IMR-90 (cell line): ENCODE measurements at regions not wholly inside any gene's neighbourhood (a gene's known extent, or its start where the extent isn't known, plus 50 kb on each side); places are given as distances from the start of the nearest gene placed in this dataset.

ENCODE experiments used
- ATAC-seq: fragments of 200-7000 bp; cut with Tn5 transposase; 2 replicates; pipeline ENCODE4 v1.9.1; 2020; ENCODE audit warnings: low read depth, mild to moderate bottlenecking, moderate library complexity
- BruUV-seq: library from RNA; stranded (reverse); fragments of 400-500 nt; replicated peaks from 2 replicates; lab custom pipeline; 2021; lab: Mats Ljungman, UMichigan
- CTCF ChIA-PET: fragments of 300-600 bp; formaldehyde crosslinking; extraction: SDS; loops from one replicate; lab custom pipeline; 2021; ENCODE audit warnings: antibody characterized with exemption; lab: Yijun Ruan, JAX
- POLR2A ChIA-PET: fragments of 300-600 bp; sonication (Branson Sonifier 250); formaldehyde crosslinking; loops from one replicate; lab custom pipeline; 2022; ENCODE audit warnings: antibody characterized with exemption; ENCODE audit not compliant: unreplicated experiment; lab: Charles Lee
- DNase-seq: peaks from one replicate; pipeline ENCODE4 v3.0.0; 2013
- H2AFZ ChIP-seq: replicated peaks from 2 replicates; pipeline ENCODE3; 2013; ENCODE audit warnings: low read length, mild to moderate bottlenecking; ENCODE audit not compliant: poor library complexity
- H2AK5ac ChIP-seq: 2 replicates; pipeline ENCODE4 v1.6.1; 2013; ENCODE audit warnings: low read depth, low read length, inconsistent platforms
- H2AK9ac ChIP-seq: replicated peaks from 2 replicates; pipeline ENCODE3; 2013; ENCODE audit warnings: mild to moderate bottlenecking, low read depth, low read length, moderate library complexity; ENCODE audit not compliant: poor library complexity
- H2BK120ac ChIP-seq: 2 replicates; pipeline ENCODE4 v1.6.1; 2013; ENCODE audit warnings: low read depth, low read length, inconsistent platforms
- H2BK15ac ChIP-seq: 3 replicates; pipeline ENCODE4 v1.6.1; 2013; ENCODE audit warnings: low read depth, low read length, inconsistent platforms
- H2BK20ac ChIP-seq: 2 replicates; pipeline ENCODE4 v1.6.1; 2013; ENCODE audit warnings: low read depth, mild to moderate bottlenecking, inconsistent platforms, low read length, moderate library complexity
- H2BK5ac ChIP-seq: 2 replicates; pipeline ENCODE4 v1.6.1; 2013; ENCODE audit warnings: mild to moderate bottlenecking, low read depth, low read length, inconsistent platforms; ENCODE audit not compliant: poor library complexity, severe bottlenecking
- H3K14ac ChIP-seq: replicated peaks from 2 replicates; pipeline ENCODE4 v1.6.1; 2013; ENCODE audit warnings: low read depth, low read length, inconsistent platforms
- H3K18ac ChIP-seq: 2 replicates; pipeline ENCODE4 v1.6.1; 2013; ENCODE audit warnings: low read depth, low read length, control low read depth
- H3K23ac ChIP-seq: 2 replicates; pipeline ENCODE4 v1.6.1; 2013; ENCODE audit warnings: low read depth, low read length, inconsistent platforms
- H3K27ac ChIP-seq: 2 replicates; pipeline ENCODE4 v1.5.1; 2013; ENCODE audit warnings: mild to moderate bottlenecking, control low read depth, low read length; ENCODE audit not compliant: insufficient read depth
- H3K27me3 ChIP-seq: 2 replicates; pipeline ENCODE4 v1.6.1; 2013; ENCODE audit warnings: low read length; ENCODE audit not compliant: control insufficient read depth, insufficient read depth
- H3K36me3 ChIP-seq: 2 replicates; pipeline ENCODE4 v1.6.1; 2013; ENCODE audit warnings: low read length, mixed read lengths; ENCODE audit not compliant: control insufficient read depth, insufficient read depth
- H3K4ac ChIP-seq: 2 replicates; pipeline ENCODE4 v1.6.1; 2013; ENCODE audit warnings: low read depth, low read length, inconsistent platforms
- H3K4me1 ChIP-seq: 2 replicates; pipeline ENCODE4 v1.6.1; 2013; ENCODE audit warnings: low read length, mixed read lengths; ENCODE audit not compliant: control insufficient read depth, insufficient read depth
- H3K4me2 ChIP-seq: 2 replicates; pipeline ENCODE4 v1.6.1; 2013; ENCODE audit warnings: low read depth, mild to moderate bottlenecking, control low read depth, low read length, moderate library complexity
- H3K4me3 ChIP-seq: 2 replicates; pipeline ENCODE4 v1.5.1; 2013; ENCODE audit warnings: low read depth, mild to moderate bottlenecking, control low read depth, low read length, moderate library complexity; ENCODE audit not compliant: insufficient read depth
- H3K56ac ChIP-seq: 2 replicates; pipeline ENCODE4 v1.6.1; 2013; ENCODE audit warnings: low read length, inconsistent platforms; ENCODE audit not compliant: insufficient read depth; ENCODE audit errors: extremely low read depth
- H3K79me1 ChIP-seq, 2 experiments: 2 replicates each; pipeline ENCODE4 v1.6.1; 2013; ENCODE audit warnings: low read length in 2 of 2, inconsistent platforms in 1 of 2, low read depth in 1 of 2
- H3K9ac ChIP-seq: 2 replicates; pipeline ENCODE4 v1.6.1; 2013; ENCODE audit warnings: low read depth, low read length, control low read depth
- H3K9me1 ChIP-seq: 2 replicates; pipeline ENCODE4 v1.6.1; 2013; ENCODE audit warnings: low read length, inconsistent platforms; ENCODE audit not compliant: insufficient read depth
- H3K9me3 ChIP-seq: 2 replicates; pipeline ENCODE4 v1.6.1; 2013; ENCODE audit warnings: low read length; ENCODE audit not compliant: control insufficient read depth, insufficient read depth
- H4K20me1 ChIP-seq: 2 replicates; pipeline ENCODE4 v1.6.1; 2013; ENCODE audit warnings: low read length, inconsistent platforms; ENCODE audit not compliant: insufficient read depth
- H4K5ac ChIP-seq: 2 replicates; pipeline ENCODE4 v1.6.1; 2013; ENCODE audit warnings: mild to moderate bottlenecking, low read depth, low read length, control low read depth
- H4K8ac ChIP-seq, 2 experiments: 2 replicates each; pipeline ENCODE4 v1.6.1; 2013; ENCODE audit warnings: low read depth in 2 of 2, low read length in 2 of 2, control low read depth in 1 of 2, inconsistent platforms in 1 of 2
- H4K91ac ChIP-seq: 2 replicates; pipeline ENCODE4 v1.6.1; 2013; ENCODE audit warnings: low read depth, low read length, inconsistent platforms; ENCODE audit not compliant: insufficient read depth
- MXI1 ChIP-seq: IDR thresholded peaks from 2 replicates; pipeline ENCODE4 v1.6.1; 2012; ENCODE audit warnings: low read depth, mild to moderate bottlenecking, low read length, moderate library complexity, borderline replicate concordance
- POLR2A ChIP-seq: IDR thresholded peaks from 2 replicates; pipeline ENCODE4 v1.6.1; 2012; ENCODE audit warnings: mild to moderate bottlenecking, low read depth, low read length
- RCOR1 ChIP-seq: IDR thresholded peaks from 2 replicates; pipeline ENCODE4 v1.6.1; 2012; ENCODE audit warnings: mild to moderate bottlenecking, low read length, improper control_type of control experiment; ENCODE audit not compliant: insufficient replicate concordance
- WGBS, 2 experiments: methylation state at CpG; one replicate each; pipeline versions ENCODE4 v1.1.5 to v1.1.7; 2013; ENCODE audit warnings: missing lambda C conversion rate in 2 of 2; ENCODE audit not compliant: insufficient read length in 1 of 2; ENCODE audit errors: extremely low coverage in 2 of 2; 5-methylcytosine and 5-hydroxymethylcytosine counted together
- dilution Hi-C: fragments of 300-500 bp; cut with HindIII; formaldehyde crosslinking; loops from one replicate; pipeline ENCODE4 v1.14.3; 2018; ENCODE audit warnings: low sequenced_read_pairs; ENCODE audit not compliant: unreplicated experiment
- in situ Hi-C: fragments of 300-500 bp; cut with MboI; formaldehyde crosslinking; loops from 3 replicates; pipeline ENCODE4 v1.14.3; 2019; ENCODE audit warnings: low sequenced_read_pairs, inconsistent platforms, mixed read lengths
- intact Hi-C: fragments of 100-400 bp; cut with micrococcal nuclease; formaldehyde crosslinking; loops from 2 replicates; pipeline ENCODE4 v1.10.0; 2022
- TF ChIP-seq, protein P1 (sequence below): conservative IDR thresholded peaks from 2 replicates; pipeline ENCODE4 v1.5.1; 2012; ENCODE audit warnings: mild to moderate bottlenecking, low read depth, low read length, improper control_type of control experiment

DNA sequence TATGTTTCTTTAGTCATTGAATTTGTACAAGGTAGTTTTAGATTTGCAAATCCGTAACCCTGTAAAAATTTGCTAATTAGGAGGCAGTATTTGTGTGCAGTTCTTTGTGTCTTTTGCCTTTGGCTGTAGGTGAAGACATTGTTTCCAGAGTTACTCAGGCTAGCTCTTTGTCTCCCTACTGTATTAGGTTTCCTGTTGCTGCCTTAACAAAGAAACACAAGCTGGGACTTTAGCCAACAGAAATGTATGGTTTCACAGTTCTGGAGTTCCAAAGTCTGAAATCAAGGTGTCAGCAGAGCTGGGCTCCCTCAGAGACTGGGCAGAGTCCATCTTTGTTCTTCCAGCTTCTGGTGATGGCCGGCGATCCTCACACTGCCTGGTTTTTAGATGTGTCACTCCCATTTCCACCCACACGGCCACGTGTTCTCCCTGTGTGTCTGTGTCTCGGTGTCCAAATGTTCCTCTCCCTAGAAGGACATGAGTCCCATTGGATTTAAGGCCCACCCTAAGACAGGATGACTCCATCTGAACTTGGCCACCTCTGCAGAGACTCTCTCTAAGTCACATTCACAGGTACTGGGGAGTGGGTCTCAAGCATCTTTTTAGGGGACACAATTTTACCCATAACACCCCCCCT is 309.7 kb downstream of the GALR1 start:
- H3K9me1 ChIP-seq: no peaks in the 10 kb centered on the region
- DNase-seq (no peak), ATAC-seq (no peak)
- H2BK5ac ChIP-seq: no peak overlapping the region
- POLR2A ChIA-PET: no interaction called here
- in situ Hi-C loops: no loop called here
- no peak overlapping the region for H3K23ac ChIP-seq
- no peak overlapping the region for H2BK15ac ChIP-seq
- no peak overlapping the region for H3K56ac ChIP-seq
- H3K4me2 ChIP-seq: no peak overlapping the region
- H3K14ac ChIP-seq: no peak overlapping the region
- no peak overlapping the region for H2AK5ac ChIP-seq
- H4K20me1 ChIP-seq: no peaks in the 10 kb centered on the region
- no peak overlapping the region for H2BK20ac ChIP-seq
- CTCF ChIA-PET: no interaction called here
- H2BK120ac ChIP-seq: no peak overlapping the region
- H3K9ac ChIP-seq: no peak overlapping the region
- no peak overlapping the region for H3K27ac ChIP-seq
- no peak overlapping the region for H3K4me3 ChIP-seq
- no peak overlapping the region for H4K8ac ChIP-seq
- no peaks in the 10 kb centered on the region for H3K79me1 ChIP-seq
- TF ChIP-seq MXI1 (no peak), POLR2A (no peak), RCOR1 (no peak)
- TF ChIP-seq, protein P1, sequence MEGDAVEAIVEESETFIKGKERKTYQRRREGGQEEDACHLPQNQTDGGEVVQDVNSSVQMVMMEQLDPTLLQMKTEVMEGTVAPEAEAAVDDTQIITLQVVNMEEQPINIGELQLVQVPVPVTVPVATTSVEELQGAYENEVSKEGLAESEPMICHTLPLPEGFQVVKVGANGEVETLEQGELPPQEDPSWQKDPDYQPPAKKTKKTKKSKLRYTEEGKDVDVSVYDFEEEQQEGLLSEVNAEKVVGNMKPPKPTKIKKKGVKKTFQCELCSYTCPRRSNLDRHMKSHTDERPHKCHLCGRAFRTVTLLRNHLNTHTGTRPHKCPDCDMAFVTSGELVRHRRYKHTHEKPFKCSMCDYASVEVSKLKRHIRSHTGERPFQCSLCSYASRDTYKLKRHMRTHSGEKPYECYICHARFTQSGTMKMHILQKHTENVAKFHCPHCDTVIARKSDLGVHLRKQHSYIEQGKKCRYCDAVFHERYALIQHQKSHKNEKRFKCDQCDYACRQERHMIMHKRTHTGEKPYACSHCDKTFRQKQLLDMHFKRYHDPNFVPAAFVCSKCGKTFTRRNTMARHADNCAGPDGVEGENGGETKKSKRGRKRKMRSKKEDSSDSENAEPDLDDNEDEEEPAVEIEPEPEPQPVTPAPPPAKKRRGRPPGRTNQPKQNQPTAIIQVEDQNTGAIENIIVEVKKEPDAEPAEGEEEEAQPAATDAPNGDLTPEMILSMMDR: no peak
- no peak overlapping the region for H2AFZ ChIP-seq
- no peak overlapping the region for H3K4ac ChIP-seq
- BruUV-seq: no TSS peak
- intact Hi-C loops: no loop called here
- no peak overlapping the region for H4K91ac ChIP-seq
- no peaks in the 10 kb centered on the region for H3K27me3 ChIP-seq
- H3K4me1 ChIP-seq: no peaks in the 10 kb centered on the region
- H2AK9ac ChIP-seq: no peak overlapping the region
- H3K18ac ChIP-seq: no peak overlapping the region
- no peaks in the 10 kb centered on the region for H3K36me3 ChIP-seq
- whole genome bisulfite sequencing, 2 experiments: no CpG with 5 or more reads among the region's 6 CpGs
- dilution Hi-C loops: no loop called here
- H3K9me3 ChIP-seq: peaks cover 19% of the 10 kb centered on the region
- no peak overlapping the region for H4K5ac ChIP-seq
